Calu3 (cell line): ENCODE measurements at regions not wholly inside any gene's neighbourhood (a gene's known extent, or its start where the extent isn't known, plus 50 kb on each side); places are given as distances from the start of the nearest gene placed in this dataset.

ENCODE experiments used
- BruUV-seq: library from RNA; stranded (reverse); fragments of 400-500 nt; replicated peaks from 2 replicates; lab custom pipeline; 2021; lab: Mats Ljungman, UMichigan
- CTCF ChIA-PET: fragments of 300-600 bp; sonication (Branson Sonifier 250); formaldehyde crosslinking; loops from one replicate; lab custom pipeline; 2022; ENCODE audit warnings: antibody characterized with exemption; lab: Charles Lee
- DNase-seq: peaks from one replicate; pipeline ENCODE4 v3.0.0; 2022
- H3K27ac Mint-ChIP-seq: one replicate; pipeline ENCODE4 v1.8.0; 2022; ENCODE audit warnings: mixed read lengths; ENCODE audit not compliant: unreplicated experiment
- H3K27me3 Mint-ChIP-seq: one replicate; pipeline ENCODE4 v1.8.0; 2022; ENCODE audit warnings: mixed read lengths; ENCODE audit not compliant: unreplicated experiment
- H3K36me3 Mint-ChIP-seq: one replicate; pipeline ENCODE4 v1.8.0; 2022; ENCODE audit warnings: mild to moderate bottlenecking, moderate library complexity, mixed read lengths; ENCODE audit not compliant: insufficient read depth, unreplicated experiment
- H3K4me1 Mint-ChIP-seq: one replicate; pipeline ENCODE4 v1.8.0; 2022; ENCODE audit warnings: mild to moderate bottlenecking, low read depth, mixed read lengths; ENCODE audit not compliant: unreplicated experiment
- H3K4me3 Mint-ChIP-seq: one replicate; pipeline ENCODE4 v1.8.0; 2022; ENCODE audit warnings: mild to moderate bottlenecking, low read depth, moderate library complexity, mixed read lengths; ENCODE audit not compliant: unreplicated experiment
- H3K9me3 Mint-ChIP-seq: one replicate; pipeline ENCODE4 v1.8.0; 2022; ENCODE audit warnings: low read depth, mixed read lengths; ENCODE audit not compliant: unreplicated experiment
- intact Hi-C: fragments of 100-400 bp; cut with micrococcal nuclease; formaldehyde crosslinking; loops from one replicate; pipeline ENCODE4 v1.10.0; 2022; ENCODE audit not compliant: unreplicated experiment
- TF ChIP-seq, protein P1 (sequence below): fragments of 200-600 bp; IDR thresholded peaks from one replicate; pipeline ENCODE4 v1.8.0; 2022; ENCODE audit warnings: antibody characterized with exemption; ENCODE audit not compliant: unreplicated experiment

DNA sequence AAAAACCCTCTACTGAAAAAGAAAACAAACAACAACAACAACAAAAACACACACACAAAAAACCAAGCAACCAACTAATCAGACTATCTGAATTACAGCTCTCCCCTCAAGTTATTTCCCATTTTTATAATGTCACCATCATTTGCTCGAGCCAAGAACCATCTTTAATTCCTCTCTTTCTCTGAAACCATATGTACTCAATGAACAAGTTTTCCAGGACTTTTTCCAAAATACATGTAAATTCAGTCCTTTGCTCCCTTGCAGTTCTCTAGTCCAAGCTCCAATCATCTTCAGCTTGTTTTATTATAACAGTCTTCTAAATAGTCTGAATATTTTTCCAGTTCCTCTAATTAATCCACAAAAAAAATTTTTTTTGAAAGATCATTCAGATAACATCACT is 506.0 kb downstream of the NXPH1 start:
- Mint-ChIP-seq H3K27me3 (no peaks in the 10 kb centered on the region), H3K4me3 (no peak overlapping the region), H3K36me3 (no peaks in the 10 kb centered on the region), H3K4me1 (peaks cover 6% of the 10 kb centered on the region), H3K27ac (no peak overlapping the region), H3K9me3 (peaks cover 2% of the 10 kb centered on the region)
- no TSS peak for BruUV-seq
- TF ChIP-seq, protein P1, sequence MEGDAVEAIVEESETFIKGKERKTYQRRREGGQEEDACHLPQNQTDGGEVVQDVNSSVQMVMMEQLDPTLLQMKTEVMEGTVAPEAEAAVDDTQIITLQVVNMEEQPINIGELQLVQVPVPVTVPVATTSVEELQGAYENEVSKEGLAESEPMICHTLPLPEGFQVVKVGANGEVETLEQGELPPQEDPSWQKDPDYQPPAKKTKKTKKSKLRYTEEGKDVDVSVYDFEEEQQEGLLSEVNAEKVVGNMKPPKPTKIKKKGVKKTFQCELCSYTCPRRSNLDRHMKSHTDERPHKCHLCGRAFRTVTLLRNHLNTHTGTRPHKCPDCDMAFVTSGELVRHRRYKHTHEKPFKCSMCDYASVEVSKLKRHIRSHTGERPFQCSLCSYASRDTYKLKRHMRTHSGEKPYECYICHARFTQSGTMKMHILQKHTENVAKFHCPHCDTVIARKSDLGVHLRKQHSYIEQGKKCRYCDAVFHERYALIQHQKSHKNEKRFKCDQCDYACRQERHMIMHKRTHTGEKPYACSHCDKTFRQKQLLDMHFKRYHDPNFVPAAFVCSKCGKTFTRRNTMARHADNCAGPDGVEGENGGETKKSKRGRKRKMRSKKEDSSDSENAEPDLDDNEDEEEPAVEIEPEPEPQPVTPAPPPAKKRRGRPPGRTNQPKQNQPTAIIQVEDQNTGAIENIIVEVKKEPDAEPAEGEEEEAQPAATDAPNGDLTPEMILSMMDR, result no peak
- intact Hi-C loops, result no loop called here
- CTCF ChIA-PET, result no interaction called here
- DNase-seq, result no peak

DNA sequence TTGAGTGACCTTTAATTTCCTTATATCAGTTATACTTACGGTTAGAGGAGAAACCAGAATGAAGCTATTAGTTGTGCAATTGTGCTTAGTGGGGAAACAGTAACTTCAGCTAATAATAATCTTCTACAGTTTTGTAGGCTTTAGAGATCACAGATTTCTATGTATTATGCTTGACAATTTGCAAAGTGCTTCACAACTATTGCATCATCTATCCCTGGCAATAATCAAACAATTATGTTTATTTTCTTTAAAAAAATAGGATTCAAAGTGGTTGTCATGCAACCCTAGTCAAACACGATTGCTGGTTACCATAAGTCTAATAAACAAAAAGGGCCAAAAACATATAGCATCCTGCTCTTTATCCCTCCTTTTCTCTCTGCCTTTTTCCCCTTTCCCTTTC is 530.3 kb downstream of the NXPH1 start:
- Mint-ChIP-seq H3K27me3 (no peaks in the 10 kb centered on the region), H3K9me3 (no peaks in the 10 kb centered on the region), H3K4me1 (no peaks in the 10 kb centered on the region), H3K4me3 (no peak overlapping the region), H3K36me3 (no peaks in the 10 kb centered on the region), H3K27ac (no peak overlapping the region)
- no peak for DNase-seq
- intact Hi-C loops, result loop anchor here (1.0 kb wide), 1 partner anchor 8 kb away; no protein-coding TSS in a partner anchor
- CTCF ChIA-PET, result no interaction called here
- BruUV-seq, result no TSS peak
- TF ChIP-seq, protein P1, result no peak

DNA sequence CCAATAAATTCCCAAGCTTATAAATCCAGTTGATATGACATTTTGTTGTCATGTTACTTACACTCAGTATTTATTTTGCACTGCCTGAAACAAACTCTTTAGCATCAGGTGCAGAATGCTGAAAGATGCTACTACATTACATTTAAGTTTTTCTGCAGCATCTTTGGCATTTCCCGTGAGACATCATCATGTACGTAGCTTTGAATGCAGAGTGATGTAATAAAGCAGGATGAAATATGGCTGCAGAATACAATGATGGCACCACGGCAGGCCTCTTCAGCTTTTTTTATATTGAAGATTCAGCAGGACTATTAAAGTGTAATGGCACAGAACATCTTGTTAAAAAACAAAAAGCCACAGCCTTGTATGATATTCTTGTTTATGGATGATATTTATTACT is 531.8 kb downstream of the NXPH1 start:
- TF ChIP-seq, protein P1, result no peak
- no peak overlapping the region for H3K4me3 Mint-ChIP-seq
- H3K4me1 Mint-ChIP-seq, result no peaks in the 10 kb centered on the region
- DNase-seq, result no peak
- H3K27me3 Mint-ChIP-seq, result no peaks in the 10 kb centered on the region
- CTCF ChIA-PET, result no interaction called here
- H3K9me3 Mint-ChIP-seq, result no peaks in the 10 kb centered on the region
- BruUV-seq, result no TSS peak
- H3K36me3 Mint-ChIP-seq, result no peaks in the 10 kb centered on the region
- intact Hi-C loops, result no loop called here
- no peak overlapping the region for H3K27ac Mint-ChIP-seq

DNA sequence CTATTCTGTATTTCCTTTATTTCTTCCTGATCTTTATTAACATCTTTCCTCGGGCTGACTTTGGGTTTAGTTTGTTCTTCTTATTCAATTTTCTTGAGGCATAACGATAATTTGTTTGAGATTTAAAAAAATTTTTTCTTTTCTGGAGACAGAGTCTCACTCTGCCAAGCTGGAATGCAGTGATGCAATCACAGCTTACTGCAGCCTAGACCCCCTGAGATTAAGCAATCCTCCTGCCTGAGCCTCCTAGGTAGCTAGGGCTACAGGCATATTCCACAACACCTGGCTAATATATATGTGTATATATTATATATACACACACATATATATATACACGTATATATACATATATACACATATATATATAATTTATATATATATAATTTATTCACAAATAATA is 540.2 kb downstream of the NXPH1 start:
- H3K27ac Mint-ChIP-seq, result no peak overlapping the region
- no peaks in the 10 kb centered on the region for H3K36me3 Mint-ChIP-seq
- intact Hi-C loops, result no loop called here
- no peak overlapping the region for H3K4me3 Mint-ChIP-seq
- TF ChIP-seq, protein P1, result no peak
- no peak for DNase-seq
- H3K27me3 Mint-ChIP-seq, result no peaks in the 10 kb centered on the region
- no peaks in the 10 kb centered on the region for H3K4me1 Mint-ChIP-seq
- no peaks in the 10 kb centered on the region for H3K9me3 Mint-ChIP-seq
- no TSS peak for BruUV-seq
- CTCF ChIA-PET, result interaction anchor here (1.1 kb wide), 1 partner anchor 17 kb away, joined by 3 read pairs; no protein-coding TSS in a partner anchor

DNA sequence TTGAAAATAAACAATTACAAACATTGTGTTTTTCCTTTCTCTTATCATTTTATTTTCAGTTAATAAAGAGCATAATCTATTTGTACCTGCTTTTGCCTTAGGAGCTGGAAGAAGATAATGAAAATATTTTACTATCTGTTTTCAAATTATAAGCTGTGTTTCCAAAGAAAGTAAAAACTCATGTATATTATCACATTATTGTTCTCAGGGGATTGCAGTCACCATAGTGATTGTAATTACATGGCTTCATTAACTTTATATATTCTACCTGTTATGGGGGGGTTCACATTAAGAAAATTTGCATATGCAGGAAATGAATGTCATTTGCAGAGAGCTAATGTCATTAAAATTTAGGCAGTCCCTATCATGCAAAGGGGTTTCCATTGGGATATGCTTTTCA is 542.3 kb downstream of the NXPH1 start:
- CTCF ChIA-PET, result no interaction called here
- Mint-ChIP-seq H3K36me3 (no peaks in the 10 kb centered on the region), H3K4me3 (no peak overlapping the region), H3K9me3 (no peaks in the 10 kb centered on the region), H3K27ac (no peak overlapping the region), H3K27me3 (no peaks in the 10 kb centered on the region), H3K4me1 (no peaks in the 10 kb centered on the region)
- TF ChIP-seq, protein P1, result no peak
- intact Hi-C loops, result no loop called here
- DNase-seq, result no peak
- BruUV-seq, result no TSS peak
